WI38 (cell line): ENCODE measurements at regions not wholly inside any gene's neighbourhood (a gene's known extent, or its start where the extent isn't known, plus 50 kb on each side); places are given as distances from the start of the nearest gene placed in this dataset.

Experiments used
- H3K4me3 ChIP-seq: 2 replicates; pipeline ENCODE4 v1.5.1; 2011; ENCODE audit warnings: low read depth, mild to moderate bottlenecking, control low read depth, low read length
- TF ChIP-seq, protein P1 (sequence below): IDR thresholded peaks from 2 replicates; pipeline ENCODE4 v1.5.1; 2012; ENCODE audit warnings: low read depth, mild to moderate bottlenecking, control low read depth, low read length

DNA sequence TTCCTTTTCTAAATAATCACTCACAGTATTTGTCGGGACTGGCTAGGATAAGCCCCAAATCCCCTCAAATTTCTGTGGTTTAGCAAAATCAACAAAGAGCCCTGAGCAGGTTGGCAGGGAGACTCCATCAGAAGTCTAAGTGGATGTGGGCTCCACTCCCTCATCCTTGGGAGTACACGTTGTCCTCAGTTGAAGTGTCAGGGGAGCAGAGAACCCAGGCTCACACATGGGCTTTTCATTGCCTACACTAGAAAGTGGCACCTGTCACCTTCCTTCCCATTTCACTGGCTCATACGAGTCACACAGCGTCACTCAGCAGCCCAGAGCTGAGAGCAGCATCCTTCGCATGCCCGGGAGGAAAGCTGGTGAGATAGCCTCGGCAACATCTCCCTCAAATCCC, 421.3 kb upstream of the FZD8 start:
- no peak overlapping the region for H3K4me3 ChIP-seq
- TF ChIP-seq, protein P1, sequence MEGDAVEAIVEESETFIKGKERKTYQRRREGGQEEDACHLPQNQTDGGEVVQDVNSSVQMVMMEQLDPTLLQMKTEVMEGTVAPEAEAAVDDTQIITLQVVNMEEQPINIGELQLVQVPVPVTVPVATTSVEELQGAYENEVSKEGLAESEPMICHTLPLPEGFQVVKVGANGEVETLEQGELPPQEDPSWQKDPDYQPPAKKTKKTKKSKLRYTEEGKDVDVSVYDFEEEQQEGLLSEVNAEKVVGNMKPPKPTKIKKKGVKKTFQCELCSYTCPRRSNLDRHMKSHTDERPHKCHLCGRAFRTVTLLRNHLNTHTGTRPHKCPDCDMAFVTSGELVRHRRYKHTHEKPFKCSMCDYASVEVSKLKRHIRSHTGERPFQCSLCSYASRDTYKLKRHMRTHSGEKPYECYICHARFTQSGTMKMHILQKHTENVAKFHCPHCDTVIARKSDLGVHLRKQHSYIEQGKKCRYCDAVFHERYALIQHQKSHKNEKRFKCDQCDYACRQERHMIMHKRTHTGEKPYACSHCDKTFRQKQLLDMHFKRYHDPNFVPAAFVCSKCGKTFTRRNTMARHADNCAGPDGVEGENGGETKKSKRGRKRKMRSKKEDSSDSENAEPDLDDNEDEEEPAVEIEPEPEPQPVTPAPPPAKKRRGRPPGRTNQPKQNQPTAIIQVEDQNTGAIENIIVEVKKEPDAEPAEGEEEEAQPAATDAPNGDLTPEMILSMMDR, result no peak

DNA sequence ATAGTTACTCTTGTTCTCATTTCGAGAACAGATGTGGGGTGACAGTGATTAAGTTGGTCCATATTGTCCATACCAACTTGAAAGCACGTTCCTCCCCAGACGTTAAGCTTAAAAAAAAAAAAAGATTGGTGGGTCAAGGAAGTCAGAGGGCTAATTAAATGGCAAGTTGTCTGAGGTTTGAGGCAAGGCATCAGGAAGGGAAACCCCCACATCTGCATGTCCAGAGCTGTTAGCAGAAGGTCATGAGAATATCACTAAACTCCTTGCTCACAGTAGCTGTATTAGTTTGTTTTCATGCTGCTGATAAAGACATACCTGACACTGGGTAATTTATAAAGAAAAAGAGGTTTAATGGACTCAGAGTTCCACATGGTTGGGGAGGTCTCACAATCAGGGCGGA, 415.6 kb upstream of the FZD8 start:
- TF ChIP-seq, protein P1, result no peak
- no peak overlapping the region for H3K4me3 ChIP-seq

DNA sequence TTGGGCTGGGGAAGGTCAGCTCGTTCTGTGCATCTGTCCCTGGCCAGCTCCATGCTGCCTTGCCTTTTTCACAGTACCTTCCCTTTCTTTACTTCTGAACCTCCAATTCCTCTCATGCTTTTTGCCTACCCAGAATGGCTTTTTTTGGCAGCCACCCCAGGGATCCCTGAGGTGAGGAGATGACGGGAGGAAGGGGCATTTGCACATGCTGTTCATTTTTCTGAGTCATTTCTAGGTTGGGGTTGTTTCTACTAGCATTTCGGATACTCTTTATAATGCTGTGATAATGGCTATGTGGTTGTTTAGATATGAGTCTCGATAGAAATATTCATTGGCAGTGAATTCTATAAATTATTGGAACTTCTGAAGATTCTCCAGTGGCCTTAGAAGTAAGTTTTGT, 415.1 kb upstream of the FZD8 start:
- TF ChIP-seq, protein P1, result no peak
- no peak overlapping the region for H3K4me3 ChIP-seq

DNA sequence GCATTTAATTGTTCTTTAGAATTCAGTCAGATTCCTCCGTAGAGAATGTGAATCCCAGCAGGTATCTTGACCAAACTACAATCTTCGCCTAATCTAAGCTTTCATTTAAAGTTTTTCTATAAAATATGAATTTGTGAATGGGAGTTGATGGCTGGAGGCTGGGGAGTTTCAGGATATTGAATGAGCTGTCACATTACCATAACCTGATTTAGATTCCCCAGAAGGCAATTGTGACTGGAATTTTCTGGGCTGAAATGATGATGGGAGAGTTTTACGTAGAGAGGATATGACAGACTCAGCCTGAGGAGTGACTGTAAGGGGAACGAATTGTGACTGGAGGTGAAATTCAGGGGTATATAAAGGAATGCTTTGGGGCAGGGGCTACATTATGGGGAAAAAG, 411.7 kb upstream of the FZD8 start:
- TF ChIP-seq, protein P1, result no peak

DNA sequence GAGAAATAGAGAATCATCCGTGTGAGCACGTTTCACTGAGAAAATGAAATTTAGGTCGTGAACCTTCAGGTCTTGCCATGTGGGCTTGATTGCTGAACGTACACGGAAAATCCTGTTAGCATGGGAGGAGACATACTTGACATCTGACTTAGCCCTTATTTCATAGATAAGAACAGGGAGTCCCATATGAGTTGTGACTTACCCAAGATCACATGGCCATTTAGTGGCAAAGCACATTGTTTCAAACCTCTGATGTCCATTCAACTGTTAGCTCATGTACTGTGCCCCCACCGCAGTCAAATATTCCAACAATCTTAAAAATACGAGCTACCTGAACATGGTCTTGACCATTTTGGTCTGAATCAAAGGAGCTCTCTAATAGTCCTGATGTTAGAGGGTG, 411.2 kb upstream of the FZD8 start:
- TF ChIP-seq, protein P1, result no peak
- no peak overlapping the region for H3K4me3 ChIP-seq

More for the DNA sequence above, 411.7 kb upstream of the FZD8 start:
- H3K4me3 ChIP-seq, result no peak overlapping the region

- TF ChIP-seq, protein P1, result no peak
- no peak overlapping the region for H3K4me3 ChIP-seq
Observed at GRCh38 chr10:36051500-36051991, 409.4 kb upstream of the FZD8 start.

- TF ChIP-seq, protein P1, result no peak
- no peak overlapping the region for H3K4me3 ChIP-seq
Observed at GRCh38 chr10:36050763-36051499, 408.8 kb upstream of the FZD8 start.
